ENCODE measurements at regions not wholly inside any gene's neighbourhood (a gene's known extent, or its start where the extent isn't known, plus 50 kb on each side); places are given as distances from the start of the nearest gene placed in this dataset.

- no peak for DNase-seq (ENCODE audit: low read depth)
These were observed 377.4 kb downstream of the RPRM start for GRCh38 chr2:153101187-153101586.

- no peak for DNase-seq (ENCODE audit: low read depth)
These were observed 378.4 kb downstream of the RPRM start for GRCh38 chr2:153100151-153100550.

GRCh38 chr2:153098073-153098472 lies 379.7 kb downstream of the ARL6IP6 start:
- no peak for DNase-seq (ENCODE audit: low read depth)

DNA sequence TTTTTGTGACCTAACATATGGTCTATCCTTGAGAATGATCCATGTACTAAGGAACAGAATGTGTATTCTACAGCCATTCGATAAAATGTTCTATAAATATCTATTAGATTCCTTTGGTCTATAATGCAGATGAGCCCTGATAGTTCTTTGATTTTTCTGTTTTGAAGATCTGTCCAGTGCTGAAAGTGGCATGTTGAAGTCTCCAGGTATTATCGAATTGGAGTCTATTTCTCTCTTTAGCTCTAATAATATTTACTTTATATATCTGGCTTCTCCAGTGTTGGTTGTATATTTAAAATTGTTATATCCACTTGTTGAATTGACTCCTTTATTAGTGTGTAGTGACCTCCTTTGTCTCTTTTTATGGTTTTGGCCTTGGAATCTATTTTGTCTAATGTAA lies 377.9 kb downstream of the ARL6IP6 start:
- DNase-seq (ENCODE audit: low read depth), result no peak

- DNase-seq (ENCODE audit: low read depth), result no peak
These were observed 372.9 kb downstream of the ARL6IP6 start for GRCh38 chr2:153091344-153091743.

GRCh38 chr2:153079315-153079714 lies 360.9 kb downstream of the ARL6IP6 start:
- no peak for DNase-seq (ENCODE audit: low read depth)

- DNase-seq (ENCODE audit: low read depth), result no peak
These were observed 358.9 kb downstream of the ARL6IP6 start for GRCh38 chr2:153077311-153077710.

GRCh38 chr2:153074207-153074606 lies 355.8 kb downstream of the ARL6IP6 start:
- DNase-seq (ENCODE audit: low read depth), result no peak

DNA sequence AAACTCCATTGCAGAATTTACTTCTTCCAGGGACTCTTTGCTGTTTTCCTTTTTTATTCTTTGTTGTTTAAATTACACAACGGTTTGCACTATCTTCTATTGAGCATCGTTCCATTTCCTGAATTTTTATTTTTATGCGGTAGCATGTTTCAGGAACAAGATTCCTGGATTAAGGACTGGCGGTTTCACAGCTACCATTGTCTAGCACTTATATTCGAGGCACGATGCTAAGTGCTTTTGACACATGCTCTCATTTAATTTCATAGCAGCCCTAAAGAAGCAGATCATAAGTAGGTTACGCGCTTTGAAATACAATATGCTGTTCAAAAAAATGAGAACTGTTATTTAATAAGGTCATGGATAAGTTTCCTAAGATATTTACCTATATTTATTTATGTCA lies 354.4 kb downstream of the ARL6IP6 start:
- no peak for DNase-seq (ENCODE audit: low read depth)

- DNase-seq (ENCODE audit: low read depth), result no peak
These were observed 353.7 kb downstream of the ARL6IP6 start for GRCh38 chr2:153072077-153072476.

GRCh38 chr2:153071090-153071489 lies 352.7 kb downstream of the ARL6IP6 start:
- DNase-seq (ENCODE audit: low read depth), result no peak

DNA sequence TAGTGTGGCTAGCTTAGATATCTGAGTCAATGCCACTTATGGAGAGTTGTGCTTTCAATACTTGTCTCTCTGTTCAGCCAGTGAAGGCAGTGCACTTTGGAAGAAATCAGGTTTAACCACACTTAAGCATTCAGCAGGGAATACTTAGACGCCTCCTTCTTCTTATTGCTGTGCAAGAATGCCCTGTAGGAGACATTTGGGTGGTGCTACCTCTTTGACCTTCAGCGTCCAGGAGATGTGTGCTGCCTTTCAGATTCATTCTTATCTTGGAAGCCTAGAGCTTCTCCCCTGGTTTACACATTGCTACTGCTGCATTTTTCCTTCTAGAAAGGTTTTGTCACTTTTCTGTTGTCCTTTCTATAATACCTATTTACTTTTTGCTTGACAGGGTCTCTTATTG lies 350.5 kb downstream of the ARL6IP6 start:
- no peak for DNase-seq (ENCODE audit: low read depth)

GRCh38 chr2:153068052-153068451 lies 349.6 kb downstream of the ARL6IP6 start:
- no peak for DNase-seq (ENCODE audit: low read depth)

DNA sequence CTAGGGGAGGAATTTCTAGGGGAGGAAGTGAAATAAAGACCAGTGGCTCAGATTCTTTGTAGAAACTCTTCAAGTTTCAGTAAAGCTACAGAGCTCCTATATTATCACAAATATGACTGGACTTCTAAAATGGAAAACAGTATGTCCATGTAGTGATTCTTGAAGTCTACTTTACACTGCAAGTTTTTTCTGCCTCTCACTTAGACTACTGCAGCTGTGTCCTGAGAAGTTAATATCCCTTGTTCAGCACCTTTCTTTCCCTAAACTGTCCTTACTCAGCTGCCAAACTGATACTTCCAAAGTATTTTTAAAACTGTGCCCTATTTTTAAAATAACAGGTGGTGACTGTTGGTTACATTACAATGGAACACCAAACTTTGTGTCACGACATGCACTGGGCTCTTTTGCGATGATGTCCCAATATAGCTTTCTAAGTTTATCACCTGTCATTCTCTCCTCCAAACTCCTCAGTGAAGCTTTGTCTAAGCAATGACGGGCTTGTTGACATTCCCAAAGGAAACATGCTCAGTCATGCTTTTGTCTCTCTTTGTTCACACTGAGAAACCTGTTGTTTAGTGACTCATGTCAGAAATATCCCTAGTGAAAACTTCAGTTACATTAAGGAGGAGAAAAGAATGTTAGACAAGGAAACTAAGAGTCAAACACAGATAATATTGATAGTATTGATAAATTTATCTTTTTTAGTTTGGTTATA lies 341.1 kb downstream of the ARL6IP6 start:
- no peak for DNase-seq (ENCODE audit: low read depth)

GRCh38 chr2:153057743-153058142 lies 339.3 kb downstream of the ARL6IP6 start:
- no peak for DNase-seq (ENCODE audit: low read depth)

DNA sequence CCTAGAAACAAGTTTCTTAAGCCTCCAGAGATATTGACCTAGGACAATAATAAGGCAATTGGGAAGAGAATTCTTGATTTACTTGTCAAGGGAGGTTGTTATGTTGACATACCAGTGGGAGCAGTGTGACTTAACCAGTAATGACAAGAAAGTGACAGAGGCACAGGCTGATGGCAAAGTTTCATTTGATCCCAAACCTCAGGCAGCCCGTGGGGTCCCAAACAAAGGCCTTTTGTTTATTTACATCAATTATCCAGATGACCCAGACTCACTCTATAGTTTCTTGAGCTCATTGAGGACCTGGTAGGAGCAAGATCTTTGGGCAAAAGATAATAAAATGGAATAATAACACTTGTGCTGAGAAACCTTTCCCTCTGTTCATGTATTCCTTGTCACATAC lies 336.8 kb downstream of the ARL6IP6 start:
- no peak for DNase-seq (ENCODE audit: low read depth)

GRCh38 chr2:153052807-153053559 lies 334.6 kb downstream of the ARL6IP6 start:
- no peak for DNase-seq (ENCODE audit: low read depth)

GRCh38 chr2:153047220-153047619 lies 328.8 kb downstream of the ARL6IP6 start:
- no peak for DNase-seq (ENCODE audit: low read depth)

GRCh38 chr2:153043385-153043784 lies 325.0 kb downstream of the ARL6IP6 start:
- DNase-seq (ENCODE audit: low read depth), result no peak

DNA sequence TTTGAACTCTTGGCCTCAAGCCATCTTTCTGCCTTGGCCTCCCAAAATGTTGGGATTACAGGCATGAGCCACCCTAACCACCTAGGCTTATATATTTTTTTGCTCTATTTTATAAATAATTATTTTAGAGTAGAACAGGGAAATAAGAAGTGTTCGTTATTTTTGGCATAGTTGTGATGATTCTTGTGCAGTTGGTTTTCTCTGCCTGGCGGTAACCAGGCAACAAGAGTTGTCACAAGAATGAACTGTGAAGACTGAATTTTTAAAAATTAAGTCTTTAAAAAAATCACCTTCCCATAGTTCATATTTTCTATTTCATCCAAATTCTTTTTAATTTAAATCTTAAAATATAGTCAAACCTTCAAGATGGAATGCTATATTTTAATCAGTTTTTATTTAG lies 310.2 kb downstream of the ARL6IP6 start:
- DNase-seq (ENCODE audit: low read depth), result no peak

DNA sequence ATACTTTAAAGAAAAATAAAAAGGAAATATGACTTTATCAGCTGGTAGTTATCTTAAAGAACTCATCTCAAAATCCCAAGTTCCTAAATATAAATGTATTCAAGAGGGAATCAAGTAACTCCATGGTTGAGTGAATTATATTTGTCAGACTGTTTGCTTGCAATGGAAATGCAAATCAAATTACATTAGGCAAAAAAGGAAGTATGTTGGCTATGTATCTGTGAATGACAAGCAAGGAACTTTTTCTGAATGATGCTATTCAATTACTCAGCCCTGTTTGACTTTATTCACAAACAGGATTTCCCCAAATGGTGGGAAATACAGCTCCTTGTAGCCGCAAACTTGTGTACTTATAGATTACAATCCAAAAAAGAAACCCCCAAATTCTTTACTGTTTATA lies 309.1 kb downstream of the ARL6IP6 start:
- DNase-seq (ENCODE audit: low read depth), result no peak

- DNase-seq (ENCODE audit: low read depth), result no peak
These were observed 301.8 kb downstream of the ARL6IP6 start for GRCh38 chr2:153020201-153020600.

DNA sequence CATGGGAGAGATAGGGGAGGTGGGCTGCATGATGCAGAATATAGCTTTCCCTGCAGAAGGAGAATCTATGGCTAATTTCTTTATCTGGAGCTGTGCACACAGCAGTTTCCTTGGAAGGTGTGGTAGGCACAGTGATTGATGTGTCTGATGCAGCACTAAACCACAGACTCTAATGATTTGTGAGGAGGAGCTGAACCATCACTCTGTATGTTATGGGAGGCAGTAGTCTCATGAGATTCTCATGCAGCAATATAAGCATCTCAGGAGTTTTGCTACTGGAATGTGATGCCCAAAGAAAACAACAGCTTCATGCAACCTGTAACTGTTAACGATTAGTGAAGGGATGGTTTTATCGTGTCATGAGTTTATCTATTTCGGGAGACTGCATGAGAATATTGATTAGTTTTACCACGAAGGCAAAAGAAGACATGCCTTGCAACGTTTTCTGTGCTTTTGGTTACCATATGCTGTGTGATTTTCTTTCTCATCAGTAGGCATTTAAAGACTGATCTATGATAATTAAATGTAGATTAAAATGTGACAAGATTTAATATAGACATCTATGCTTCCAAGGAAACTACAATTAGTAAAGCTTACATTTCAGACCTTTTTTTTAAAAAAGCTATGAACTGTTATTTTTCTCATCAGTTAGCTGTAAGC lies 286.8 kb downstream of the ARL6IP6 start:
- DNase-seq (ENCODE audit: low read depth), result no peak

All from Daoy (cell line).